ENCODE measurements at regions not wholly inside any gene's neighbourhood (a gene's known extent, or its start where the extent isn't known, plus 50 kb on each side); places are given as distances from the start of the nearest gene placed in this dataset.
A peak's percentile ranks its signal among the peaks of the same experiment; 100 is the strongest.

DNA sequence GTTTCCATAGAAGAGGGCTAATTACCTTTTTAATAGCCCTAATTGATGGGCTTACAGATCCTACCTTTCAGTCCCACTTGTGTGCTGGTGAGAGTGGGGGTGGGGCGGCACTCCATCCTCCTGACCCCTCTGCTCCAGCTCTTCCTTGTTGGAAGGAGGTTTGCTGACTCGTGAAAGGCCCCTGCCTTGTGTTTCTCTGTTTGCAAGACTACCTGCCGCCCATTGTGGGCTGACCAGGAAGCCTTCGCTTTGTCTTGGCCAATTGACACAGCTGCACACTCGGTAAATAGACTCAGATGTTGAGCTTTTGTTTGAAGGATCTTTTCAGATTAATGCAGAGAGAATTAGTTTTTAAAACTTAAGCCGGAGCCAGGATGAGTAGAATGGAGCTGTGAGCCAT lies 197.3 kb upstream of the HES1 start:
- DNase-seq: no peak

- no peak for DNase-seq
Observed at GRCh38 chr3:193939527-193939926, 196.4 kb upstream of the HES1 start.

DNA sequence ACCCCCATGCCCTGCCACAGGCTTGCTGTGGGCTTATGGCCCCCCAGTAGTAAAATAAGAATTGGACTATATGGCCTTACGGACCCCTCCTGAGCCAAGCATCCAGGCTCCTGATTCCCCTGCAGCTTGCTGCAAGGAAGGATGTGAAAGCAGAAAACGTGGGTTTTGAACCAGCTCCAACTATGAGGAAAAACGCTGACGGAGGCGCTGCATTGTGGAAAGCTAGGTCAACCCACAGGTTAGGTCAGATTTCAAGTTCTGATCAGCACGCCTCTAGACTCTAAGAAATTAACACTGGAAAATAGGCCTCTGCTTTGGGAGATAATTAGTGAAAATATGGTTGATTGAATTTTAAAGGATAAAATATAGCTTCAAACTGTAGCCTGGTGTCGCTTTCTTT lies 195.4 kb upstream of the HES1 start:
- DNase-seq: no peak

GRCh38 chr3:193941486-193941885 lies 194.5 kb upstream of the HES1 start:
- no peak for DNase-seq

- DNase-seq: no peak
Observed at GRCh38 chr3:193942516-193943055, 193.4 kb upstream of the HES1 start.

DNA sequence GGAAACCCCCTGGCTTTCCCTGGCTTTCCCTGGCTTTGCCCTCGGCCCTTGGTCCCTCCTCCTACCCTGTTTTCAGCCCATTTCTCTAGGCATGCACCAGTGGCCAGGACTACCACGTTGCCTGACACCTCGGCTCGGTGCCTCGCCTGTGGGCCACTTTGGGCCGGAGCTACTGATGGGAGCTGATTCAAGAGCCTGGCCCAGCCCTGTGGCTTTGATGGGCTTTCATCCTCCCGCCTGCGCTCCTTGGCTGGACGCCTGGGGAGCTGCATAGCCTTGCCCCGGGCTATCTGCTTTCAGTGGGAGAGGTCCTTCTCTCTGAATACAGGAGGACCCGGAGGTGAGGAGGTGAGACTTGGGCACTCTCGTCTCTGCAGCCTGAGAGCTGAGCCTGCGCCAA lies 192.7 kb upstream of the HES1 start:
- DNase-seq: no peak

GRCh38 chr3:193943851-193944517 lies 192.0 kb upstream of the HES1 start:
- DNase-seq: no peak

GRCh38 chr3:193944518-193944884 lies 191.4 kb upstream of the HES1 start:
- DNase-seq: no peak

DNA sequence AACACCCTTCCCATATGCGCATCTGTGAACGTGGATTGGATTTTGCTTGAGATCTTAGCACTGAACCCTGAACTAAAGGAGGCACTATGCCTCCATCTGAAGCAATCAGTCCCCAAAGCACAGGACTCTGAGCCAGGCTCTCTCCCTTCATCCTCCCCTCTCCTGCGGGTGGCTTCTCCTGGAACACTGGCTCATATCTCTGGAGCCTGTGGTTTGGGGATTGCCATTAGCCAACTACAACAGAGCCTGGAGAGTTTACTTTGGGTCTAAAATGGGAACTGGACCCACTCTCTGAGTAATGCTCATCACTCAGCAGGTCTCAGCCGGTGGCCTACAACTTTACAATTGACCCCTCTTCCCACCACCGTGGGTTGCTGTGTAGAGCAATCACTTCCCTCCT lies 190.8 kb upstream of the HES1 start:
- no peak for DNase-seq

GRCh38 chr3:193946945-193947344 lies 189.0 kb upstream of the HES1 start:
- no peak for DNase-seq

DNA sequence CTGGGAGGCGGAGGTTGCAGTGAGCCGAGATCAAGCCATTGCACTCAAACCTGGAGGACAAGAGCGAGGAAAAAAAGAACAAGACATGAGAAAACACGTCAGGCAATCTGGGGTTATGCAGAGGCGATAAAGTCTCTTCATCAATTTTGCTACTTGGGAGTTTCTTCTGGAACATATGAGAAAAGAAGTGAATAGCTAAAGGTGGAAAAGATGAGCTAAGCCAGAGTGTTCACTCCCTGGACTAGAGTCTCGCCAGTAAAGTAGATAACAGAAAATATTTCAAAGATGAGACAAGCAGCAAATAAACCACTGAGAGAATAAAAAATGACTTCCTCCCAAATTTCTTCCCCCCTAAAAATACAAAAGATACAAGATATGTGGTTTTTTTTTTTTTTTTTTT lies 188.4 kb upstream of the HES1 start:
- DNase-seq: no peak

DNA sequence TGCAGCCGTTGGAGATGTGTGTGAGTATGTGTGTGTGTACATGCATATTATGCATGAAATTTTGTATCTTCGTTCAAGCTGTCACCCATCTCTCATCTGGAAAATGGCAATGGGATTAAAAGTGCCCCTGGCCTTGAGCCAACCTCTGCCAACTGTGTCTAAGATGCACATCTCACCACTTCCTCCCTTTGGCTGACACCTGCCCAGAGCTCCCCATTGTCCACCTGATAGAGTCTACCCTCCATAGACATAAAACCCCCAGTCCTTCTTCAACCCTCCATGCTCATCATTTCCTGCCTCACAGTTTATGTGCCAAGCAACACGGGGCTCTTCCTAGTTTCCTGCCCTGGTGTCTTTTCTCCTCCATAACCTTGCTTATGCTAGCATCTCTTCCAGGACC lies 187.5 kb upstream of the HES1 start:
- no peak for DNase-seq

DNA sequence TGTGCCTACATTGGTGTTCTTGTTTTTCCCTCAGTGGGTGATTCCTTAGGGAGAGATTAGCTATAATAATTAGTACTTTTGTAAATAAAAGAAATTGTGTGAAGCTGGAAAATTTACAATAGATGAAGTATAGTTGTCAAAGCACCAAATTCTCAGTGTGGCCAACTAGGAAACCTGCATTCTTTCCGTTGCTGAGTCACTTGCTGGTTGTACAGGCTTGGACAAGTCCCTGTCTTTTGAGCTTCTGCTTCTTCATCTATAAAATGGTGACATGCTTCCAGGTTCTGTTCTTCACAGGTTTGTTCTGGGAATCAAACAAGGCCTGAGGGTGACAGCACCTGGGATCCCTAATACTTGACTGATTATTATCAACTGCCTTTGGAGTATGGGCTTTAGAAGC lies 184.1 kb upstream of the HES1 start:
- DNase-seq: no peak

- DNase-seq: no peak
Observed at GRCh38 chr3:193954752-193955151, 181.2 kb upstream of the HES1 start.

GRCh38 chr3:193955719-193956118 lies 180.2 kb upstream of the HES1 start:
- DNase-seq: no peak

DNA sequence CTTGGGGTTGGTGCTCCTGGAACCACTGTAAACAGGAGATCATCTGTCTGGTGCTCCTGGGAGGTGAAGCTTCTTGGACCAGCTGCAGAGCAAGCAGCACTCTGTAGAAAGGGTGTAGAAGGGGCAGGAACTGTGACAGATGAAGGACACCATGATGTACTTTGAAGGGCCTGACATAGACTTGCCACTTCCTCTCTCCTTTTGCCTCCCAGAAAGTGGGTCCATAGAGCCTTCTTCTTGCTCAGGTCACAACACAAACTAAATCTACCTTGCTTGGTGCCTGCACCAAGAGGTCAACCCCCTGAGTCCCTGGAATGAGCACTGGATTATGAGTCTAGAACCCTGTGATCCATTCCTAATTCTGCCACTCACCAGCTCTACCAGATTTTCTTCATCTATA lies 176.1 kb upstream of the HES1 start:
- no peak for DNase-seq

- DNase-seq: no peak
Observed at GRCh38 chr3:193960487-193961274, 175.3 kb upstream of the HES1 start.

DNA sequence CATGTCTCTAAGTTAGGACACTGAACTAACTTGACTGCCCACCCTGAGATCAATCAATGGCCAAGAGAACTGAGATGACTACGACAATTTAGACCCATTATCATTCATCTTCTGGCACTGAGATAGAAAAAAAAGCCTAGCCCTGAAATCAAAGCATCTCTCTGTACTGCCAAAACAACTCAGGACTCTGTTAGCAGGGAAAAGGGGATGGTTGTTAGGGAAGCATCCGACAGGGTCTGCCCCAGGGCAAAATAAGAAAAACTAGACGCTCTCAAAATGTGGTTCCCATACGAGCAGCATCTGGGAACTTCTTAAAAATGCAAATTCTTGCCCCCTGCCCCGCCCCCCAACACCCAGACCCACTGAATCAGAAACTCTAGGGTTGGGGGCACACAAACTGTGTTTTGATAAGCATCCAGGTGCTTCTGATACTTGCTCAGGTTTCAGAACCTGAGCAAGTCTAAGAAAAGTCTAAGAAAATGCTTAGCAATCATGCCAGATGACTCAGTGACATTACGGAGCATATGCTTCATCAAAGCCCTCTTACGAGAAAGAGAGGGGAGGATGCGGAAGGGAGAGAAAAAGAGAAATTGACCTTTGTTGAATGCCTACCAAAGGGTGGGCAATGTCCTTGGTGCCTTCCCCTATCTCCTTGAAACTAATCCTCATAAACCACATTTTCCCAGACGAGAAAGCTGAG lies 172.8 kb upstream of the HES1 start:
- peak in 1 of 2 donors; percentile 18 for DNase-seq

GRCh38 chr3:193963808-193964516 lies 172.0 kb upstream of the HES1 start:
- DNase-seq: no peak

DNA sequence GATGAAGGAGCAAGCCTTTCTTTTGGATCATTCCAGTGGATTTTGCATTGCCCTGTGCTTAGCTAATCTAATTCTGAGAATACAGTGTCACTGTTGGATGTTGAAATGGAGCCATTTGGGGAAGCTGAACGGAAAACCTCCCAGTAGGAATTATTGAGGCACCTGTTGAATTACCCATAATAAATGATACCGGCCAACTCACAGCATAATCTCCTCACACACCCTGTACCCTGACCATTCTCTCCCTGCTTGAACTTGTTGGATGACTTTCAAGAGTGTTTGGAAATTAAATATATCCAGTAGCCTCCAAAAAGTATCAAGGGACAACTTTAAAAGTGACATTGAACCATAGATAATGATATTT lies 171.4 kb upstream of the HES1 start:
- no peak for DNase-seq

GRCh38 chr3:193968380-193968974 lies 167.5 kb upstream of the HES1 start:
- no peak for DNase-seq

DNA sequence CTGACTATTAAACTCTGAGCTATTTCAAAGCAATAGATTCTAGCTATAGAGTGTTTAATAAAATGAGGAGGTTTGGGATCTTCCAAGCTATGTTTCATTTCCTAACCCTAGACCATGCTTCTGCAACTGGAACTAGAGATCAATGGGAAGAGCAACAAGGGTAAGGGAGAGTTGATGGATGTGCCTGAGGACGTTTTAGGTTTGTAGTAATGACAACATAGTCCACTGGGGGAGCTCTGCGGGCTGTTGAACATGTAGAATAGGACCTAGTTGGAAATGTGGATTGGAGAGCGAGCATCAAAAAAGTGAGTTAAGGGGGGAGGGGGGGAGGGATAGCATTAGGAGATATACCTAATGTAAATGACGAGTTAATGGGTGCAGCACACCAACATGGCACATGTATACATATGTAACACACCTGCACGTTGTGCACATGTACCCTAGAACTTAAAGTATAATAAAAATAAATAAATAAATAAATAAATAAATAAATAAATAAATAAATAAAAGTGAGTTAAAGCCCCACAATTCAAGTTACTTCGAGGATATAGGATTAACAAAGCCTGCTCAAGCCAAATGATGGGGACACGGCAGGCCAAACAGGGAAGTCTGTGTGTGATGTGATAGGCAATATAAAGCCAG lies 165.7 kb upstream of the HES1 start:
- DNase-seq: peak in 1 of 2 donors; percentile 25

Measured in stimulated activated CD4-positive, alpha-beta T cell treated with anti-CD3 and anti-CD28 coated beads, Interleukin-2, amount 100 ng/mL, for 24 hours (primary cell).